ENCODE measurements at regions not wholly inside any gene's neighbourhood (a gene's known extent, or its start where the extent isn't known, plus 50 kb on each side); places are given as distances from the start of the nearest gene placed in this dataset.
A peak's percentile ranks its signal among the peaks of the same experiment; 100 is the strongest.

DNA sequence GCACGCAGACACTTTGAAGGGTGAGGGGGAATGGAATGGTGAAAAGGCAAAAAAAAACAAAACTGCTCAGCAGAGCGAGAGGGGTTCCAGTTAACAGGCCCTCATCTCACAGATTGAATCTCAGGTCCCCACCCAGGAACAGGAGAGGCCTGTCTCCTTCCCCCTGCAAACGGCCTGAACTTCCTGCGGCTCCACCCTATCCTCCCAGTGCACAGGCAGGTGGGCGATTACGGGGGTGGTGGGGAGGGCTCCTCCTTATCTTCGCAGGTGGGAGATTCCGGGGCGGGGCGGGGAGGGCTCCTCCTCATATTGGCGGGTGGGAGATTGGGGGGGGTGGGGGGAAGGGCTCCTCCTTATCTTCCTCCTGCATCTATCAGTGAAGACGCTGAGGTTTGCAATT is 129.0 kb downstream of the SOX4 start:
- Histone ChIP-seq H3K4me3 (ENCODE audit: control insufficient read depth in 1 of 7, extremely low read depth in 1 of 7, insufficient read depth in 4 of 7, low read depth in 2 of 7, low read length in 6 of 7) (peak overlapping the region in 2 of 7 experiments; percentile 41 to 45), H3K9me3 (ENCODE audit: control extremely low read depth in 1 of 5, control insufficient read depth in 4 of 5, insufficient read depth in 2 of 5, low read depth in 1 of 5, low read length in 4 of 5) (peaks cover 0 to 3% (median 0%) of the 10 kb centered on the region in 5 experiments), H3K27me3 (replicated peaks in 2 of 5; ENCODE audit: control insufficient read depth in 4 of 5, insufficient read depth in 5 of 5, low read length in 4 of 5) (no peaks in the 10 kb centered on the region), H3K4me1 (ENCODE audit: control extremely low read depth in 1 of 4, control insufficient read depth in 4 of 4, insufficient read depth in 4 of 4, low read length in 3 of 4) (peaks cover 0 to 13% (median 5%) of the 10 kb centered on the region in 4 experiments), H3K36me3 (ENCODE audit: control insufficient read depth in 4 of 4, insufficient read depth in 4 of 4, low read length in 3 of 4) (peaks cover 0 to 4% (median 0%) of the 10 kb centered on the region in 4 experiments), H3K27ac (ENCODE audit: insufficient read depth in 1 of 2, low read depth in 1 of 2, low read length in 2 of 2, poor library complexity in 1 of 2, severe bottlenecking in 2 of 2) (peak overlapping the region in 1 of 2 experiments; percentile 32)
- DNase-seq: peak in 1 of 3 donors; percentile 35
- POLR2A ChIA-PET: no interaction called here
- no CpG with 5 or more reads among the region's 12 CpGs for WGBS (ENCODE audit: insufficient coverage)
- CTCF ChIA-PET: interaction anchor here (0.6 kb wide), 2 partner anchors 22 to 125 kb away, joined by 3 read pairs; no protein-coding TSS in a partner anchor

DNA sequence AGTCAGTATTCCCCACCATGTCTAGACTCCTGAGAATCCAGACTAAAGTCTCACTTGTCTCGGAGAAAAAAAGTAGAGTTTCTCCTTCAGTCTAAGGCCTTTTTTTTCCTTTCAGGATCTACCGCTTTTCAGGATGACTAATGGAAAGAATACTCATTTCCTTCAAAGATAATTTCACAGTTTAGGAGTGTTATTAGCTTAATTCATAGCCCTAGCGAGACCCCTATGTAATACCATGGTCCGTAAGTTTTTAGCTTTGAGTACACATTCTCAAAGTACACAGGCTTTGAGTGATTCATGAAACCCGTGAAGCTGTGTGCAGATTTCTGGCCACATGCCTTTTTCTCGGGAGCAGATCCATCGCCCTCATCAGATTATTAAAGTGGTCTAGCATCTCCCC is 133.1 kb downstream of the SOX4 start:
- CTCF ChIA-PET: interaction anchor here (1.1 kb wide), 1 partner anchor 19 kb away, joined by 3 read pairs; no protein-coding TSS in a partner anchor
- WGBS (ENCODE audit: insufficient coverage): 88% methylated on average over 6 of the region's 7 CpGs
- H3K9me3 ChIP-seq (ENCODE audit: control extremely low read depth in 1 of 5, control insufficient read depth in 4 of 5, insufficient read depth in 2 of 5, low read depth in 1 of 5, low read length in 4 of 5): no peaks in the 10 kb centered on the region
- POLR2A ChIA-PET: interaction anchor here (0.7 kb wide), 1 partner anchor 988 kb away, joined by 4 read pairs; no protein-coding TSS in a partner anchor
- H3K27ac ChIP-seq (ENCODE audit: insufficient read depth in 1 of 2, low read depth in 1 of 2, low read length in 2 of 2, poor library complexity in 1 of 2, severe bottlenecking in 2 of 2): no peak overlapping the region
- no peak overlapping the region for H3K4me3 ChIP-seq (ENCODE audit: control insufficient read depth in 1 of 7, extremely low read depth in 1 of 7, insufficient read depth in 4 of 7, low read depth in 2 of 7, low read length in 6 of 7)
- H3K27me3 ChIP-seq (replicated peaks in 2 of 5; ENCODE audit: control insufficient read depth in 4 of 5, insufficient read depth in 5 of 5, low read length in 4 of 5): no peaks in the 10 kb centered on the region
- peaks cover 0 to 3% (median 0%) of the 10 kb centered on the region in 4 experiments for H3K36me3 ChIP-seq (ENCODE audit: control insufficient read depth in 4 of 4, insufficient read depth in 4 of 4, low read length in 3 of 4)
- DNase-seq: no peak
- peaks cover 0 to 13% (median 5%) of the 10 kb centered on the region in 4 experiments for H3K4me1 ChIP-seq (ENCODE audit: control extremely low read depth in 1 of 4, control insufficient read depth in 4 of 4, insufficient read depth in 4 of 4, low read length in 3 of 4)

DNA sequence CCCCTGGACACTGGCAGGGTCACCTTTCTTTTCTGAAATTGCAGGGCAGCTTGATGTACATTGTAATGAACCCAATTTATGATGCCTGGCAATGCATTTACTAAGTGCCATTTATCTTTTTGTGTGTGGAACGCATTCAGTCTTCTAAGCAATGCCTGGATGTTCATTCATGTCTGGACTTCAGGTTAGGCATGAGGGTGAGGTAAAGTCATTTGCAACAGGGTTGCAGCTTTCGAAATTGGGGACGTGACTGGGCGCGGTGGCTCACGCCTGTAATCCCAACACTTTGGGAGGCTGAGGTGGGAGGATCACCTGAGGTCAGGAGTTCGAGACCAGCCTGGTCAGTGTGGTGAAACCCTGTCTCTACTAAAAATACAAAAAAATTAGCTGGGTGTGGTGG is 134.6 kb downstream of the SOX4 start:
- Histone ChIP-seq H3K9me3 (ENCODE audit: control extremely low read depth in 1 of 5, control insufficient read depth in 4 of 5, insufficient read depth in 2 of 5, low read depth in 1 of 5, low read length in 4 of 5) (no peaks in the 10 kb centered on the region), H3K27ac (ENCODE audit: insufficient read depth in 1 of 2, low read depth in 1 of 2, low read length in 2 of 2, poor library complexity in 1 of 2, severe bottlenecking in 2 of 2) (no peak overlapping the region), H3K4me3 (ENCODE audit: control insufficient read depth in 1 of 7, extremely low read depth in 1 of 7, insufficient read depth in 4 of 7, low read depth in 2 of 7, low read length in 6 of 7) (no peak overlapping the region), H3K36me3 (ENCODE audit: control insufficient read depth in 4 of 4, insufficient read depth in 4 of 4, low read length in 3 of 4) (peaks cover 0 to 3% (median 0%) of the 10 kb centered on the region in 4 experiments), H3K4me1 (ENCODE audit: control extremely low read depth in 1 of 4, control insufficient read depth in 4 of 4, insufficient read depth in 4 of 4, low read length in 3 of 4) (peaks cover 0 to 5% (median 2%) of the 10 kb centered on the region in 4 experiments), H3K27me3 (replicated peaks in 2 of 5; ENCODE audit: control insufficient read depth in 4 of 5, insufficient read depth in 5 of 5, low read length in 4 of 5) (no peaks in the 10 kb centered on the region)
- CTCF ChIA-PET: no interaction called here
- WGBS (ENCODE audit: insufficient coverage): 100% methylated on average over 7 of the region's 7 CpGs
- DNase-seq: no peak
- POLR2A ChIA-PET: no interaction called here

DNA sequence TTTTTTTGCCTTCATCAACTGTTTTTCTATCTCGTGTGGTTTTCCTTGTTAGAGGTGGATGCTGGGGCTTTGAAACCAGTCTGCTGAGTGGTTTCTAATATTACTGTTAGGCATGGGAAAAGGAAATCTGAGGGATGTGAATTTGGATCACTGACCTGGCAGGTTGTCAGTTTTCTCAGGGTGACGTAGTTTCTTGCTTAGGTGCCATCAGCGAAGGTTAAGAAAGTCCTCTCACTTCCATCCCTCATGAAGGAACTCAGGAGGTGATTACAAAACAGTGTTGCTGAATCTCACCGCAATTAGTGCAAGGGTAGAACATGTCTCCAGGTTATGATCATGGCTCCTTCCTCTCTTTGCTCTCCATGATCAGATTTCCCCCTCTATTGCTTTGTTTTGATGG is 135.9 kb downstream of the SOX4 start:
- ChIA-PET POLR2A (interaction anchor here (0.7 kb wide), 1 partner anchor 394 kb away, joined by 3 read pairs; no protein-coding TSS in a partner anchor), CTCF (interaction anchor here (0.6 kb wide), 1 partner anchor 881 kb away, joined by 3 read pairs; no protein-coding TSS in a partner anchor)
- Histone ChIP-seq H3K4me3 (ENCODE audit: control insufficient read depth in 1 of 7, extremely low read depth in 1 of 7, insufficient read depth in 4 of 7, low read depth in 2 of 7, low read length in 6 of 7) (no peak overlapping the region), H3K9me3 (ENCODE audit: control extremely low read depth in 1 of 5, control insufficient read depth in 4 of 5, insufficient read depth in 2 of 5, low read depth in 1 of 5, low read length in 4 of 5) (no peaks in the 10 kb centered on the region), H3K36me3 (ENCODE audit: control insufficient read depth in 4 of 4, insufficient read depth in 4 of 4, low read length in 3 of 4) (peaks cover 0 to 3% (median 0%) of the 10 kb centered on the region in 4 experiments), H3K27me3 (replicated peaks in 2 of 5; ENCODE audit: control insufficient read depth in 4 of 5, insufficient read depth in 5 of 5, low read length in 4 of 5) (no peaks in the 10 kb centered on the region), H3K27ac (ENCODE audit: insufficient read depth in 1 of 2, low read depth in 1 of 2, low read length in 2 of 2, poor library complexity in 1 of 2, severe bottlenecking in 2 of 2) (no peak overlapping the region), H3K4me1 (ENCODE audit: control extremely low read depth in 1 of 4, control insufficient read depth in 4 of 4, insufficient read depth in 4 of 4, low read length in 3 of 4) (no peaks in the 10 kb centered on the region)
- no peak for DNase-seq
- WGBS (ENCODE audit: insufficient coverage): 90% methylated on average over 4 of the region's 4 CpGs

DNA sequence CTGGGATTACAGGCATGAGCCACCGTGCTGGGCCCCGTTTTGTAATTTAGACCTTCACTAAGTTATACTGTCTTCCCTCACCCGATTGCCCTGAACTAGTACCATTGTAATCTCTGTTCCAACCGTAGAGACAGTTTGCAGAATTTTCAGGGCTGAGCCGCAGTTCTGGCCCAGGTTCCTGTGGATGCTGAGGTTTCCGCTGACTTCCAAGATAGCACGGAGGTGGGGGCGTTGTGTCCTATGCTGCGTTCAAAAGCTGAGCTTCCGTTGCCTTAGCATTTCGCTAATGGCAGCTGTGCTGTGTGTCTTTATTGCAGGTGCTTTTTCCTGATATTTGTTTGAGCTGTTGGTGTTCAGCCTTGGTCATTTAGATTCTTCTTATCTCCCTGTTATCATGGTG is 137.0 kb downstream of the SOX4 start:
- Histone ChIP-seq H3K27ac (ENCODE audit: insufficient read depth in 1 of 2, low read depth in 1 of 2, low read length in 2 of 2, poor library complexity in 1 of 2, severe bottlenecking in 2 of 2) (no peak overlapping the region), H3K4me1 (ENCODE audit: control extremely low read depth in 1 of 4, control insufficient read depth in 4 of 4, insufficient read depth in 4 of 4, low read length in 3 of 4) (no peaks in the 10 kb centered on the region), H3K36me3 (ENCODE audit: control insufficient read depth in 4 of 4, insufficient read depth in 4 of 4, low read length in 3 of 4) (peaks cover 0 to 3% (median 0%) of the 10 kb centered on the region in 4 experiments), H3K9me3 (ENCODE audit: control extremely low read depth in 1 of 5, control insufficient read depth in 4 of 5, insufficient read depth in 2 of 5, low read depth in 1 of 5, low read length in 4 of 5) (no peaks in the 10 kb centered on the region), H3K4me3 (ENCODE audit: control insufficient read depth in 1 of 7, extremely low read depth in 1 of 7, insufficient read depth in 4 of 7, low read depth in 2 of 7, low read length in 6 of 7) (no peak overlapping the region), H3K27me3 (replicated peaks in 2 of 5; ENCODE audit: control insufficient read depth in 4 of 5, insufficient read depth in 5 of 5, low read length in 4 of 5) (no peaks in the 10 kb centered on the region)
- WGBS (ENCODE audit: insufficient coverage): 98% methylated on average over 10 of the region's 11 CpGs
- no peak for DNase-seq
- POLR2A ChIA-PET: no interaction called here
- CTCF ChIA-PET: interaction anchor here (1.2 kb wide), 1 partner anchor 9 kb away, joined by 3 read pairs; no protein-coding TSS in a partner anchor

DNA sequence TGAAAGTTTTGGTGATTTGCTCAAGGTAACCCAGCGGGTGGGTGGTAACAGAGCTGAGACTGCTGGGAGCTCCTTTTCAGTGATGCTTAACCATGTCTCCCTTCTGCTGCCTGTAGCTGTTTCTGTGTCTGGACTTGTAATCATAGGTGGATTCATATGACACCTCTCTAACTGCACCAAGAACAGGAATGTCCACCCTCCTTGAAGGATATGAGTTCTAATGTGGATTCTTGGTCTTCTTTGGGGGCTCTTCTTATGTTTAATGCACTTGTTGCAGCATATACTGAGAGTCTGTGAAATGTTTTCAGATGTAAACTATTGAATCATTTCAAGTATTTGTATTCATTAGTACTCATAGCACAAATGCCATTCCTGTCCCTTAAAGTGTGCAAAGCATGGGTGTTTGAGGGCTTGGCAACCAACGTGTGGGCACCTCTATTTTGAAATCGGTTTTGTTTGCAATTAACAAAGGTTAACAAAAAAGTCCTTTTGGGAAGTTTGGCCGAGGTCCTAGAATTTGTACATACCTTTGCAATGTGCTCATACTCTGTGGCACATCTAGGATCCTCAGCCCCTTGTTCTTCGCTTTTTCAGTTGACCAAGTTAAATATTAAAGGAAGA is 138.0 kb downstream of the SOX4 start:
- no peaks in the 10 kb centered on the region for H3K9me3 ChIP-seq (ENCODE audit: control extremely low read depth in 1 of 5, control insufficient read depth in 4 of 5, insufficient read depth in 2 of 5, low read depth in 1 of 5, low read length in 4 of 5)
- peaks cover 0 to 3% (median 0%) of the 10 kb centered on the region in 4 experiments for H3K36me3 ChIP-seq (ENCODE audit: control insufficient read depth in 4 of 4, insufficient read depth in 4 of 4, low read length in 3 of 4)
- H3K27me3 ChIP-seq (replicated peaks in 2 of 5; ENCODE audit: control insufficient read depth in 4 of 5, insufficient read depth in 5 of 5, low read length in 4 of 5): no peaks in the 10 kb centered on the region
- DNase-seq: no peak
- H3K4me3 ChIP-seq (ENCODE audit: control insufficient read depth in 1 of 7, extremely low read depth in 1 of 7, insufficient read depth in 4 of 7, low read depth in 2 of 7, low read length in 6 of 7): no peak overlapping the region
- POLR2A ChIA-PET: interaction anchor here (0.7 kb wide), 1 partner anchor 759 kb away, joined by 4 read pairs; no protein-coding TSS in a partner anchor
- WGBS (ENCODE audit: insufficient coverage): 98% methylated on average over 4 of the region's 5 CpGs
- CTCF ChIA-PET: interaction anchor here (1.2 to 1.8 kb wide), 2 partner anchors 10 kb away, joined by 3 to 4 read pairs; no protein-coding TSS in a partner anchor
- H3K4me1 ChIP-seq (ENCODE audit: control extremely low read depth in 1 of 4, control insufficient read depth in 4 of 4, insufficient read depth in 4 of 4, low read length in 3 of 4): no peaks in the 10 kb centered on the region
- H3K27ac ChIP-seq (ENCODE audit: insufficient read depth in 1 of 2, low read depth in 1 of 2, low read length in 2 of 2, poor library complexity in 1 of 2, severe bottlenecking in 2 of 2): no peak overlapping the region
